T-helper 2 cell treated with Interferon-gamma antibody and Interleukin-4, amounts not matched to agents 5 μg/mL and 100 μg/mL, for 36 hours (primary cell): ENCODE measurements at regions not wholly inside any gene's neighbourhood (a gene's known extent, or its start where the extent isn't known, plus 50 kb on each side); places are given as distances from the start of the nearest gene placed in this dataset.

Source experiments
- DNase-seq: peaks from one replicate; pipeline ENCODE4 v3.0.0; 2021; ENCODE audit warnings: low spot score
- H3K27ac Mint-ChIP-seq: one replicate; pipeline ENCODE4 v1.8.0; 2021; ENCODE audit warnings: mild to moderate bottlenecking, mixed read lengths
- H3K27me3 Mint-ChIP-seq: one replicate; pipeline ENCODE4 v1.8.0; 2021; ENCODE audit warnings: low read depth, mixed read lengths
- H3K36me3 Mint-ChIP-seq: one replicate; pipeline ENCODE4 v1.8.0; 2021; ENCODE audit warnings: low read depth, mixed read lengths
- H3K4me1 Mint-ChIP-seq: one replicate; pipeline ENCODE4 v1.8.0; 2021; ENCODE audit warnings: low read depth, mixed read lengths
- H3K4me3 Mint-ChIP-seq: one replicate; pipeline ENCODE4 v1.8.0; 2022; ENCODE audit warnings: mild to moderate bottlenecking, moderate library complexity, mixed read lengths
- H3K9me3 Mint-ChIP-seq: one replicate; pipeline ENCODE4 v1.8.0; 2021; ENCODE audit warnings: mixed read lengths

GRCh38 chr5:53334431-53334941, 145.9 kb upstream of the FST start:
- no peak for DNase-seq
- Mint-ChIP-seq H3K36me3 (no peaks in the 10 kb centered on the region), H3K4me3 (no peak overlapping the region), H3K27me3 (no peaks in the 10 kb centered on the region), H3K27ac (no peak overlapping the region), H3K4me1 (no peaks in the 10 kb centered on the region), H3K9me3 (no peaks in the 10 kb centered on the region)

DNA sequence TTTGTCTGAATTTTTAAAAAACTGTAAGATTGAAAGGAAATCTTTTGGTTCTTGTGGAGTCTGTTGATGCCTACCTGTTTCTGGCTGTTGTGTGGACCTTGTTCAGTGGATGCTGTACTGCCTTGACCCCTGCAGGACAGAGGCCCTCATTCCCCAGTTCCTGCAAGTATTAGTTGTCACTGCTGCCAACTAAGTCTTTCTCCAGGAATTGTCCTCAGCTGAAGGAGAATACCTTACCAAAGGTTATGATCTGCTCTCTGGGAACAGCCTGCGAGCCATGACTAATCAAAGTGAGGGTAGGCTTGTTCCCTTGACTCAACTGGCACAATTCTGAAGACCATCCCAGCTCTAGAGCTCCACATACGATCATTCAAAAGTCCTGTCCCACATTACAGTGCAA, 145.3 kb upstream of the FST start:
- H3K36me3 Mint-ChIP-seq = no peaks in the 10 kb centered on the region
- no peak for DNase-seq
- no peaks in the 10 kb centered on the region for H3K27me3 Mint-ChIP-seq
- H3K4me3 Mint-ChIP-seq = no peak overlapping the region
- H3K27ac Mint-ChIP-seq = no peak overlapping the region
- no peaks in the 10 kb centered on the region for H3K9me3 Mint-ChIP-seq
- no peaks in the 10 kb centered on the region for H3K4me1 Mint-ChIP-seq

- Mint-ChIP-seq H3K4me1 (no peaks in the 10 kb centered on the region), H3K27ac (no peak overlapping the region), H3K9me3 (no peaks in the 10 kb centered on the region), H3K27me3 (no peaks in the 10 kb centered on the region), H3K4me3 (no peak overlapping the region), H3K36me3 (no peaks in the 10 kb centered on the region)
- no peak for DNase-seq
Measured at GRCh38 chr5:53337827-53338226, 142.6 kb upstream of the FST start.

DNA sequence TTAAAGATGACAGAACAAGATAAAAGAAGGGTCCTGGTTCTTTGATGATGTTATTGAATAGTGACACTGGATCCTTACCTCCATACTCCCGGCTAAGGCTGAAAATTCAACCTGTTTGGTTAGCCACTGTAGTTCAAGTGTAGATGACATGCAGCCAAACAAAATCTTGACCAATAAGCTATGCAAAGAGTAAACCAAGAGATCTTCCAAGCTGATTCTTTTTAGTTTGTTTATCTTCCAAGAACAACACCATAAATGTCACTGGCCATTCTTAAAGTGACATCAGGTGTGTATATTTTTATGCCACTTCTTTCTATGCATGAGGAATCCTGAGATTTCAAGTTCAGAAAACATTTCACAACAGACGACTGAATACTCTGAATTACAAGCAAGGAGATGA, 141.5 kb upstream of the FST start:
- H3K4me1 Mint-ChIP-seq = no peaks in the 10 kb centered on the region
- H3K4me3 Mint-ChIP-seq = no peak overlapping the region
- H3K27me3 Mint-ChIP-seq = no peaks in the 10 kb centered on the region
- H3K9me3 Mint-ChIP-seq = no peaks in the 10 kb centered on the region
- DNase-seq = no peak
- no peaks in the 10 kb centered on the region for H3K36me3 Mint-ChIP-seq
- H3K27ac Mint-ChIP-seq = no peak overlapping the region

- H3K4me1 Mint-ChIP-seq = no peaks in the 10 kb centered on the region
- H3K4me3 Mint-ChIP-seq = no peak overlapping the region
- H3K36me3 Mint-ChIP-seq = no peaks in the 10 kb centered on the region
- no peaks in the 10 kb centered on the region for H3K9me3 Mint-ChIP-seq
- no peak for DNase-seq
- H3K27ac Mint-ChIP-seq = no peak overlapping the region
- no peaks in the 10 kb centered on the region for H3K27me3 Mint-ChIP-seq
Measured at GRCh38 chr5:53339962-53340540, 140.4 kb upstream of the FST start.

DNA sequence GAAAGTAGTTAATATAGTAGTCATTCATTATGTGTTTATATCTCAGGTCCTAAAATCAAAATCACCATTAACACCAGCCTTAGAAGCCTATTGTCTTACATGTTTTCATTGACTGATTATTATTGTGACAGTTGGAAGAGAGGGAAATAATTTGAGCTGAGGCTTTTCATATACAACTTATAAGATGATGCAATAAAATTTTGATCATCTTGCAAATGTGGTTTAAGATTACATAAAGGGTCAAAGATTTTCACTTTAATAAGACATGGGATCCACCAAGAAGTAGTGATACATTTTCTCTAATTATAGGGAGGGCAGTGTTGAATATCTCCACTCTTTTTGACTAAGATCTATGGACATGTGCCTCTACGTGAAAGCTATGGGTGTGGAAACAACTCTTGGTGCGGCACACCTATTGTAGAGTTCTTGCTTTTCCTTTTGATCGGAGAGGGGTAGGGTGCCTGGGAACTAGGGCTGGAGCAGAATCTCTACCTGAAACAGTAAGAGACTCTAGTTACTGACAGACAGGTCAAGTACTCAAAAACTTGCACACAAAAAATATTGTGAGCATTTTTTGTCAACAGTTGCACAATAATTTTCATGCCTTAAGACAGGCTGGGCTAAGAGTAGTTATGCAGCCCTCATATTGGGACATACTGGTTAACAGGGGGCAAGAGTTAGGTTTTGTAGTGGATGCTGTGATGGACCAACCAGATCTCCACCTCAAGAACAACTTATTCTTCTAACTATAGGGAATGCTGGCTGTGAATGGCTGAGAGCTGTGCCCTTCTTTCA, 139.3 kb upstream of the FST start:
- no peaks in the 10 kb centered on the region for H3K27me3 Mint-ChIP-seq

DNA sequence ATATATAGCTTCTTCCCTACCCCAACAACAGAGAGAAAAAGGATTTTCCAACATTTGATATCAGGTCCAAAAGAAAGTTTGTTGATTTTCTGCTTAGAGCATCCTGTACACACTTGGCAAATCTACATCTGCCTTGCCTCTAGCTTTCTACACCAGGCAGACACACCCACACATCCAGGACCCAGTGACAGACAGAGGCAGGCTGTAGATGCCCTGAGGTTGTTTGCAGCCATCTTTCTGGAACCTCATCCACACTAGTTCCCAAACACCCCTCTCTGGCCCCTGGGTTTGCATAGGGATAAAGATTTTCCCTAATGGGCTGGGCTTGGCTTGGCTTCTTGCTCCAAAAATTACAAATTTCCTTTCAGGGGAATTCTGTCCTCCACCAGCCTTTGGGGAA, 138.2 kb upstream of the FST start:
- Mint-ChIP-seq H3K27me3 (no peaks in the 10 kb centered on the region), H3K9me3 (no peaks in the 10 kb centered on the region), H3K36me3 (no peaks in the 10 kb centered on the region), H3K4me3 (no peak overlapping the region), H3K4me1 (no peaks in the 10 kb centered on the region), H3K27ac (no peak overlapping the region)
- DNase-seq = no peak

More for the DNA sequence above, 139.3 kb upstream of the FST start:
- no peaks in the 10 kb centered on the region for H3K4me1 Mint-ChIP-seq
- no peak for DNase-seq
- no peak overlapping the region for H3K27ac Mint-ChIP-seq
- H3K9me3 Mint-ChIP-seq = no peaks in the 10 kb centered on the region
- H3K36me3 Mint-ChIP-seq = no peaks in the 10 kb centered on the region
- H3K4me3 Mint-ChIP-seq = no peak overlapping the region

- Mint-ChIP-seq H3K4me3 (no peak overlapping the region), H3K27me3 (no peaks in the 10 kb centered on the region), H3K27ac (no peak overlapping the region), H3K36me3 (no peaks in the 10 kb centered on the region), H3K4me1 (no peaks in the 10 kb centered on the region), H3K9me3 (no peaks in the 10 kb centered on the region)
- DNase-seq = no peak
Measured at GRCh38 chr5:53343187-53343586, 137.2 kb upstream of the FST start.

- Mint-ChIP-seq H3K27ac (no peak overlapping the region), H3K9me3 (no peaks in the 10 kb centered on the region), H3K27me3 (no peaks in the 10 kb centered on the region), H3K4me1 (no peaks in the 10 kb centered on the region), H3K4me3 (no peak overlapping the region), H3K36me3 (no peaks in the 10 kb centered on the region)
- DNase-seq = no peak
Measured at GRCh38 chr5:53350368-53350767, 130.1 kb upstream of the FST start.

GRCh38 chr5:53350991-53351770, 129.2 kb upstream of the FST start:
- Mint-ChIP-seq H3K4me3 (no peak overlapping the region), H3K9me3 (no peaks in the 10 kb centered on the region), H3K36me3 (no peaks in the 10 kb centered on the region), H3K27me3 (no peaks in the 10 kb centered on the region), H3K4me1 (no peaks in the 10 kb centered on the region), H3K27ac (no peak overlapping the region)
- no peak for DNase-seq

DNA sequence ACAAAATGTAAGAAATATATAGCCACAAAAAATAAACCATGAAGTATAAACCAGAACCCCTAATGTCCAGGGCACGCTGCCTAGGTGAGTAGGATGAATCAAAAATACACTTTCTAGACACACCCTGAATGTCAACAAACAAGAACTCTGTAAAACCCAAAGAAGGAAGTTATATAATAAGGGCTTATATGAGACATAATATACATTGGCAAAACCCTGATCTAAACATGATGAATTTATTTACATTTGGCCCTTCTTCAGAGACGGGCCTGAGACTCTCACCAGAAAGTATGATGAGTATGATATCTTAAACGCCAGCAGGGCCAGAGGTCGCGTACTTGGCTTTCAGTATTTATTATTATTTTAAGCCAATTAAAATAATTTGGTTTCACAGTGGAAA, 125.1 kb upstream of the FST start:
- H3K4me3 Mint-ChIP-seq = no peak overlapping the region
- H3K27ac Mint-ChIP-seq = no peak overlapping the region
- H3K36me3 Mint-ChIP-seq = no peaks in the 10 kb centered on the region
- no peaks in the 10 kb centered on the region for H3K27me3 Mint-ChIP-seq
- H3K4me1 Mint-ChIP-seq = no peaks in the 10 kb centered on the region
- no peak for DNase-seq
- H3K9me3 Mint-ChIP-seq = no peaks in the 10 kb centered on the region

DNA sequence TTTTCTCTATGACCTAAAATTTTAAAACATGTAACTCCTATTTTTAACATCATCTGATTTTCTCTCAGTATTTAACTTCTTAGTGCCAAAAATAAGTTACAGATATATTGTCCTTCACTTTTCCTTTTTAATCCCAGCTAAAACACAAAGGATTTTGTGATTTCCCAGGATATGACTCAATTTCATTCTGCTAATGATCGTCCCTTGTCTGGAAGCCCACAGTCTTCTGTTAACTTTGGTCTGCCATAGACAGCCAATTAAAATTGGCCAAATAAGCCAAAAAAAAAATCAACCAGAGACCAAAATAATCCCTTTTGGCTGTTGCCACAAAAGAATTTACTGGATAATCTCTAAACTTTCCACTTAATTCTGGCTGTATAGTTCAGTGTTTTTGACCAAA, 124.5 kb upstream of the FST start:
- Mint-ChIP-seq H3K36me3 (no peaks in the 10 kb centered on the region), H3K4me3 (no peak overlapping the region), H3K27me3 (no peaks in the 10 kb centered on the region), H3K4me1 (no peaks in the 10 kb centered on the region), H3K9me3 (no peaks in the 10 kb centered on the region), H3K27ac (no peak overlapping the region)
- no peak for DNase-seq

GRCh38 chr5:53357439-53357838, 123.0 kb upstream of the FST start:
- no peak overlapping the region for H3K4me3 Mint-ChIP-seq
- H3K27ac Mint-ChIP-seq = no peak overlapping the region
- H3K9me3 Mint-ChIP-seq = no peaks in the 10 kb centered on the region
- H3K27me3 Mint-ChIP-seq = no peaks in the 10 kb centered on the region
- H3K36me3 Mint-ChIP-seq = no peaks in the 10 kb centered on the region
- DNase-seq = no peak
- no peaks in the 10 kb centered on the region for H3K4me1 Mint-ChIP-seq

GRCh38 chr5:53358794-53359193, 121.6 kb upstream of the FST start:
- Mint-ChIP-seq H3K9me3 (no peaks in the 10 kb centered on the region), H3K4me1 (no peaks in the 10 kb centered on the region), H3K27ac (no peak overlapping the region), H3K4me3 (no peak overlapping the region), H3K27me3 (no peaks in the 10 kb centered on the region), H3K36me3 (no peaks in the 10 kb centered on the region)
- DNase-seq = no peak
